ENCODE measurements at regions not wholly inside any gene's neighbourhood (a gene's known extent, or its start where the extent isn't known, plus 50 kb on each side); places are given as distances from the start of the nearest gene placed in this dataset.
"Not testable (repeated sequence)": the region's sequence is repeated elsewhere in the genome, so short reads cannot be mapped to it uniquely, and the experiment has no call there.

DNA sequence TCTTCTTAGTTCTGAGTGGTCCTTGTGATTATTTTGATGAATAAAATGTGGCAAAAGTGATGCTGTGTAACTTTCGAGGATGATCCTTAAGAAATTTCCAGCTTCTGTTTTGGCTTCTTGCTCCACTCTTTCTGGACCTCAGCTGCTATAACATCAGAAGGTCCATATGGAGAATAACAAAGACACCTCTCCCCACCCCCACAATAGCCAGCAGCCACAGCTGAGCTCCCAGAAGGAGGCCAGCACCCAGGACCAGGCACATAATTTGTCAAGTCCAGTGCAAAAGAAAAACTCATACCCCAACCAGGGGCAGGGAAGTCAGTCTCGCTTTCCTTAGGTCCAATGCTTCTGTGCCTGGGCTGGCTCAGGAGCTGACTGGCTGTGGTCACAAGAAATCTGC, 357.6 kb downstream of the RFC3 start:
- Histone ChIP-seq H3K4me3 (no peak overlapping the region), H3K27ac (no peak overlapping the region)
- no peak for DNase-seq (ENCODE audit: low spot score)
- TF ChIP-seq, protein P1, sequence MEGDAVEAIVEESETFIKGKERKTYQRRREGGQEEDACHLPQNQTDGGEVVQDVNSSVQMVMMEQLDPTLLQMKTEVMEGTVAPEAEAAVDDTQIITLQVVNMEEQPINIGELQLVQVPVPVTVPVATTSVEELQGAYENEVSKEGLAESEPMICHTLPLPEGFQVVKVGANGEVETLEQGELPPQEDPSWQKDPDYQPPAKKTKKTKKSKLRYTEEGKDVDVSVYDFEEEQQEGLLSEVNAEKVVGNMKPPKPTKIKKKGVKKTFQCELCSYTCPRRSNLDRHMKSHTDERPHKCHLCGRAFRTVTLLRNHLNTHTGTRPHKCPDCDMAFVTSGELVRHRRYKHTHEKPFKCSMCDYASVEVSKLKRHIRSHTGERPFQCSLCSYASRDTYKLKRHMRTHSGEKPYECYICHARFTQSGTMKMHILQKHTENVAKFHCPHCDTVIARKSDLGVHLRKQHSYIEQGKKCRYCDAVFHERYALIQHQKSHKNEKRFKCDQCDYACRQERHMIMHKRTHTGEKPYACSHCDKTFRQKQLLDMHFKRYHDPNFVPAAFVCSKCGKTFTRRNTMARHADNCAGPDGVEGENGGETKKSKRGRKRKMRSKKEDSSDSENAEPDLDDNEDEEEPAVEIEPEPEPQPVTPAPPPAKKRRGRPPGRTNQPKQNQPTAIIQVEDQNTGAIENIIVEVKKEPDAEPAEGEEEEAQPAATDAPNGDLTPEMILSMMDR (IDR thresholded peaks at IDR 0.05), result no peak

DNA sequence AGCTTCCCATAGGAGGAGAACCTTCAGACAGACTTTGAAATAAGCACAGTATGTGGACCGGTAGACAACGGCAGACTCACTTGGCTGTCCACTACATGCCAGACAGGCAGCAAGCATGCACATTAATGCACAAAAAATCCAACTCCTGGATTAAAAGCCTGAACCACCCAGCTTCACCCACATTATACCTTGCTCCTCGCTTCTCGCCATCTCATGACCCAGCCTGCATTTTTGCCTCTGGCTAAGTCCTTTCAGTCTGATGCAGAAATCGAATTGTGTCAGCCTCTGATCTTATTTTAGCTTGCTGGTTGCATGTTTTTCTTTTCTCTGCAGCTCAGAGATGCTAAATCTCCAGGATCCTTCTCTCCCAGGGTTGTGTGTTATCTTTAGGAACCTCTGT, 358.7 kb downstream of the RFC3 start:
- TF ChIP-seq, protein P1 (IDR thresholded peaks at IDR 0.05), result no peak
- Histone ChIP-seq H3K4me3 (no peak overlapping the region), H3K27ac (no peak overlapping the region)
- no peak for DNase-seq (ENCODE audit: low spot score)

DNA sequence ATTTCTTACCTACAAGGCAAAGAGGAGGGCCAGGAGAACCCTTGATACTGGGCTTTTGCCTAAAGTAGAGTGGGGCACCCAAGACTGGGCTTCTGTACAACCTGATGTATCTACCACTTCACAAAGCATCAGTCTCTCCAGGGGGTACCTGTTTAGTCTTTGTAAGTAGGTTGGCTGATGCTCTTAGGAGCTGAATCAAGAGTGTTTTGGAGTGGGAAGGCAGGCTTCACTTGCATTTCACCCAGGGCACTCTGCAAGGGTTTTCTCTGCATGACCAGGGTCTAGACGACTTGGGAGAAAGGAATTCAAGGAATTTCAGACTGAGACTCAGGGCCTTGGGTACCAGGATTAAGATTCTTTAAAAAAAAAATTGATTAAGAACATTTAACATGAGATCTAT, 361.5 kb downstream of the RFC3 start:
- TF ChIP-seq, protein P1 (IDR thresholded peaks at IDR 0.05), result no peak
- DNase-seq (ENCODE audit: low spot score), result no peak
- Histone ChIP-seq H3K4me3 (no peak overlapping the region), H3K27ac (no peak overlapping the region)

DNA sequence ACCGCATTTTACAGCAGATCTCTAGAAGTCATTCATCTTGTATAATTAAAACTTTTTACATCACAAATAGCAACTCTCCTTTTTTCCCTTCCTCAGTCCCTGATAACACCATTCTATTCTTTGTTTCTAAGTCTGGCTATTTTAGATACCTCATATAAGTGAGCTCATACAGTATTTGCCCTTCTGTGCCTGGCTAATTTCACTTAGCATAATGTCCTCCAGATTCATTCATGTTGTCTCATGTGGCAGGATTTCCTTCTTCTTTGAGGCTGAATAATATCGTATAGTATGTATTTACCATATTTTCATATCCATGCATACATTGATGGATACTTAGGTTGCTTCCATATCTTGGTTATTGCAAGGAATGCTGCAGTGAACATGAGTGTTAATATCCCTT, 362.0 kb downstream of the RFC3 start:
- DNase-seq (ENCODE audit: low spot score), result no peak
- TF ChIP-seq, protein P1 (IDR thresholded peaks at IDR 0.05), result no peak
- Histone ChIP-seq H3K27ac (no peak overlapping the region), H3K4me3 (no peak overlapping the region)

DNA sequence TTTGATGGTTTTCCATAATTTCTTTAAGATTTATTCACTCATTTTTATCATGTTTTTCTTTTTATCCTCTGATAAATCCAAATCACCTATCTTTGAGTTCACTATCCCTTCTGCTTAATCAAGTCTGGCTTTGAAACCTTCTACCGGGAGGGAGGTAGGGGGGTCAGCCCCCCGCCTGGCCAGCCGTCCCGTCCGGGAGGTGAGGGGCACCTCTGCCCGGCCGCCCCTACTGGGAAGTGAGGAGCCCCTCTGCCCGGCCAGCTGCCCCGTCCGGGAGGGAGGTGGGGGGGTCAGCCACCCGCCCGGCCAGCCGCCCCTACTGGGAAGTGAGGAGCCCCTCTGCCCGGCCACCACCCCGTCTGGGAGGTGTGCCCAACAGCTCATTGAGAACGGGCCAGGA, 363.3 kb downstream of the RFC3 start:
- H3K27ac ChIP-seq; DNase-seq (ENCODE audit: low spot score); H3K4me3 ChIP-seq: not testable (repeated sequence)

DNA sequence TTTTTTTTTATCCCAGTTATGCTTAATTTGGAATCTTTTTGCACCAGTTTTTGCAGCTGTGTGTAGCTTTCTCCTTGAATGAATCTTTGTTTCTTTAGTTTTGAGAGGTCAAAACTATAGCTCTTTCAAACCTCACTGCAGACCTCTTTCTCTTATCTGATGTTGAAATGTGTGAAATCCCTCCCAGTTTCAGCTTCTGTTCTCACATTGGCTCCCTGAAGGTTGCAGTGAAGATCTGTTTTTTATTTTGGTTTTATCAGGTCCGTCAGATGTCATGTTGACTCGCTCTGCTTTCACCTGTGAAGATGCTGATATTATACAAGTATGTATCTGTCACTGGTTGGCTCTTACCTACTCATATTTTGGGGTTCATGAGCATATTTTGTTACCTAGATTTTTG, 372.0 kb downstream of the RFC3 start:
- TF ChIP-seq, protein P1 (IDR thresholded peaks at IDR 0.05), result no peak
- no peak overlapping the region for H3K4me3 ChIP-seq
- H3K27ac ChIP-seq, result no peak overlapping the region
- DNase-seq (ENCODE audit: low spot score), result no peak

DNA sequence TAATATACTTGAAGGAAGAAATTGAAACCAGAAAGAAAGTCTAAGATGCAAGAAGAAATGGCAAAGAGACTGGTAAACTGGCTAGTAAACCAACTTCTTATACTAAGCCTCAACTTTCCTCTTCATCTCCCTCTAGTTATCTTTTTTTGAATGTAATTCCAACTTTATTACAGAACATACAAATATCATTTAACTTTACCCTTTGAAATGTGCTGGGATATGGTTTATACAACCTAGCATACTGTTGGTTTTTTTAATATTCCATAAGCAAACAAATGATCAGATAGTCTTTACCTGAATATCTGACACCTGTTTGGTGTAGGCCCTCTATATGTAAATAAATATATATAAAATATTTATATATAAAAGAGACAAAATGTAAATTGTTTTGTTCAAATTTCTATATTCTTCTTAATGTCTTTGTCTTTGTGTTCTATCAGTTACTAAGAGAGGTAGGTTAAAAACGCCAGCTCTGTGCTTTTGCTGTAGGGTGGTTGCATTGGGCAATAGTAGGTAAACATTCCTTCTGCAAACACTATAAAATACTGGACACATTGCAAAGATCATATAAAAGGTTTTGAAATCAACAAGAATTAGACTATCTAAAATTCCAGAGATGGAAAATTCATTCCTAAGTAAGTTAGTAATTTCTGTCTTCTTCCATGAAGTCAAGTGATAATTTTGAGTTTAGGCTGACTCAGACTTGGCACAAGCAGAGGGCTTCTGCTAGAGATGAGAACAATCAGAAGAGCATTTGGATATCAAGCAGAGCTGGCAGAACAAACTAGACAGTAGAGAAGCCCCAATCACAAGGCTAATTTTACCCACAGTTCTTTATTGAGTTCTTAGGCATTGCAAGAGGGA, 383.3 kb downstream of the RFC3 start:
- TF ChIP-seq, protein P1 (IDR thresholded peaks at IDR 0.05), result no peak
- Histone ChIP-seq H3K27ac (peak overlapping the region in 1 of 2 donors; percentile 13), H3K4me3 (no peak overlapping the region)
- no peak for DNase-seq (ENCODE audit: low spot score)

All from coronary artery (tissue), 2 donors.